ENCODE measurements at regions not wholly inside any gene's neighbourhood (a gene's known extent, or its start where the extent isn't known, plus 50 kb on each side); places are given as distances from the start of the nearest gene placed in this dataset.

DNA sequence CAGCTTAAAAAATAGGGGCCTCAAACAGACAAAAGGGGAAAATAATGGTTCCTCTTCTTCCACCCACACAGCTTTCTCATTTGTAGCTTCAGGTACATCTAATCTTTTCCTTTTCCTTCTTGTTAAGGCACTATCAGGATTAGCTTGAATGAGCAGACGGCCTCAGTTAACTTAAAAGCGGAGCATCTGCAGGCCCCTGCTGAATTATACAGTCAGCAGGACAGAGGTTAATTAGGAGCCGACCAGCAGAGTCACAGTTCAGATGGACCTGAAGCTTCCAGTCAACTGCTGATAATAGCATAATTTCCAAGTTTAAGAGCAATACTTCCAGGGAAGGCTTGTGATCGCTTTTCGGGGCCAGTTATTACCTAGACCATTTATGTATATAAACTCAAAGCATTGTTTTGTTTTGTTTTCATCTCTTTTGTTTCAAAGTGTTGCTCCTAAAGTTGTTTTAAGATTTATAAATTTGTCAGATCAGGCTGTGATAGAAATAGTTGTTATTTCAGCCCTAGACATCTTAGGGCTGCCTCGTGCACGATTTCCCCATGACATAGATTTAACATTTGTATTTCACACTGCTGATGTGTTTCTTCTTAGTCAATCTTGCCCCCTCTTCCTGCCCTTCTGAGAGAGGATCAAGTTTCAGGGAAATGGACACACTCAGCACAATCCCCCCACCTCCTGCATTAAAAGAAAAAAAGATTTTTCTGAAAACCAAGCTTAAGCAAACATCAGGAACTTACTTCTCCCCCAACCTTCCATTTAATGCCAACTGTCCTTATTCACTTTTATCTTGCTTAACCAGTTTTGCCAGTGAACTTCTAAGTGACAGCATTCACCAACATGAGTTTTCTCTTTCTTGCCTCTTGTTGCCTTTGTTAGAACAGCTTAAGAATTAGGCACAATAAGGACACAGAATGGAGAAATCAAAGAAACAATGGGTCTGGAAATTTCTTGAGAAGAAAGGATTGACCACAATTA, 449.8 kb downstream of the ARHGEF28 start:
- CTCF ChIA-PET = interaction anchor here (1.1 kb wide), 1 partner anchor 9 kb away, joined by 3 read pairs; no protein-coding TSS in a partner anchor
- TF ChIP-seq, protein P1, sequence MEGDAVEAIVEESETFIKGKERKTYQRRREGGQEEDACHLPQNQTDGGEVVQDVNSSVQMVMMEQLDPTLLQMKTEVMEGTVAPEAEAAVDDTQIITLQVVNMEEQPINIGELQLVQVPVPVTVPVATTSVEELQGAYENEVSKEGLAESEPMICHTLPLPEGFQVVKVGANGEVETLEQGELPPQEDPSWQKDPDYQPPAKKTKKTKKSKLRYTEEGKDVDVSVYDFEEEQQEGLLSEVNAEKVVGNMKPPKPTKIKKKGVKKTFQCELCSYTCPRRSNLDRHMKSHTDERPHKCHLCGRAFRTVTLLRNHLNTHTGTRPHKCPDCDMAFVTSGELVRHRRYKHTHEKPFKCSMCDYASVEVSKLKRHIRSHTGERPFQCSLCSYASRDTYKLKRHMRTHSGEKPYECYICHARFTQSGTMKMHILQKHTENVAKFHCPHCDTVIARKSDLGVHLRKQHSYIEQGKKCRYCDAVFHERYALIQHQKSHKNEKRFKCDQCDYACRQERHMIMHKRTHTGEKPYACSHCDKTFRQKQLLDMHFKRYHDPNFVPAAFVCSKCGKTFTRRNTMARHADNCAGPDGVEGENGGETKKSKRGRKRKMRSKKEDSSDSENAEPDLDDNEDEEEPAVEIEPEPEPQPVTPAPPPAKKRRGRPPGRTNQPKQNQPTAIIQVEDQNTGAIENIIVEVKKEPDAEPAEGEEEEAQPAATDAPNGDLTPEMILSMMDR (IDR thresholded peaks at IDR 0.05; ENCODE audit: control extremely low read depth, extremely low read depth, low read depth, missing control alignments) = no peak
- DNase-seq (ENCODE audit: extremely low spot score) = no peak
- POLR2A ChIA-PET = no interaction called here

GRCh38 chr5:74074111-74074510, 448.1 kb downstream of the ARHGEF28 start:
- CTCF ChIA-PET = interaction anchor here (1.3 to 1.4 kb wide), 2 partner anchors 9 to 80 kb away, joined by 3 read pairs; no protein-coding TSS in a partner anchor
- no peak for DNase-seq (ENCODE audit: extremely low spot score)
- TF ChIP-seq, protein P1 (IDR thresholded peaks at IDR 0.05; ENCODE audit: control extremely low read depth, extremely low read depth, low read depth, missing control alignments) = no peak
- POLR2A ChIA-PET = no interaction called here

- ChIA-PET CTCF (interaction anchor here (0.8 to 1.4 kb wide), 5 partner anchors 8 to 80 kb away, joined by 3 to 5 read pairs (median 4); no protein-coding TSS in a partner anchor), POLR2A (no interaction called here)
- TF ChIP-seq, protein P1 (IDR thresholded peaks at IDR 0.05; ENCODE audit: control extremely low read depth, extremely low read depth, low read depth, missing control alignments) = no peak
- DNase-seq (ENCODE audit: extremely low spot score) = no peak
Observed at GRCh38 chr5:74073257-74073656, 447.3 kb downstream of the ARHGEF28 start.

GRCh38 chr5:74072646-74073045, 446.6 kb downstream of the ARHGEF28 start:
- TF ChIP-seq, protein P1 (IDR thresholded peaks at IDR 0.05; ENCODE audit: control extremely low read depth, extremely low read depth, low read depth, missing control alignments) = no peak
- no peak for DNase-seq (ENCODE audit: extremely low spot score)
- CTCF ChIA-PET = interaction anchor here (0.8 to 1.3 kb wide), 4 partner anchors 10 to 81 kb away, joined by 3 to 5 read pairs (median 4); no protein-coding TSS in a partner anchor
- POLR2A ChIA-PET = no interaction called here

GRCh38 chr5:74070766-74071165, 444.8 kb downstream of the ARHGEF28 start:
- no peak for DNase-seq (ENCODE audit: extremely low spot score)
- CTCF ChIA-PET = no interaction called here
- POLR2A ChIA-PET = no interaction called here
- TF ChIP-seq, protein P1 (IDR thresholded peaks at IDR 0.05; ENCODE audit: control extremely low read depth, extremely low read depth, low read depth, missing control alignments) = no peak

- TF ChIP-seq, protein P1 (IDR thresholded peaks at IDR 0.05; ENCODE audit: control extremely low read depth, extremely low read depth, low read depth, missing control alignments) = no peak
- no peak for DNase-seq (ENCODE audit: extremely low spot score)
- ChIA-PET CTCF (no interaction called here), POLR2A (no interaction called here)
Observed at GRCh38 chr5:74069741-74070140, 443.7 kb downstream of the ARHGEF28 start.

All from GM10248 (cell line).